Lung (tissue), 11 donors: ENCODE measurements at regions not wholly inside any gene's neighbourhood (a gene's known extent, or its start where the extent isn't known, plus 50 kb on each side); places are given as distances from the start of the nearest gene placed in this dataset.

Source experiments
- ATAC-seq: fragments of 200-7000 bp; cut with Tn5 transposase; one replicate; pipeline ENCODE4 v1.9.1; 2020; ENCODE audit warnings: moderate number of reproducible peaks; ENCODE audit not compliant: insufficient read depth, low FRiP score
- DNase-seq, 3 donors: peaks; one replicate each; pipeline ENCODE4 v3.0.0-alpha.2; 2013 to 2017
- H3K27ac ChIP-seq, 2 donors: one replicate each; pipeline ENCODE4 v1.5.1; 2013; ENCODE audit warnings: mild to moderate bottlenecking in 2 of 2, moderate library complexity in 2 of 2, control low read depth in 1 of 2, inconsistent platforms in 1 of 2, low read depth in 1 of 2, low read length in 1 of 2
- H3K27me3 ChIP-seq, 3 donors: one replicate each; pipeline ENCODE4 v1.5.1; 2013; ENCODE audit warnings: low read length in 2 of 3; ENCODE audit not compliant: control insufficient read depth in 3 of 3, insufficient read depth in 3 of 3
- H3K36me3 ChIP-seq, 4 donors: one replicate each; pipeline ENCODE4 v1.5.1; 2013; ENCODE audit warnings: low read length in 4 of 4, mild to moderate bottlenecking in 1 of 4, moderate library complexity in 1 of 4; ENCODE audit not compliant: control insufficient read depth in 4 of 4, insufficient read depth in 4 of 4
- H3K4me1 ChIP-seq, 5 donors: one replicate each; pipeline ENCODE4 v1.5.1; 2013; ENCODE audit warnings: low read length in 5 of 5, mild to moderate bottlenecking in 2 of 5, moderate library complexity in 1 of 5; ENCODE audit not compliant: control insufficient read depth in 5 of 5, insufficient read depth in 5 of 5
- H3K4me3 ChIP-seq: one replicate; pipeline ENCODE4 v1.5.1; 2013; ENCODE audit warnings: mild to moderate bottlenecking, control low read depth, moderate library complexity
- H3K9ac ChIP-seq, 2 donors: one replicate each; pipeline ENCODE4 v1.5.1; 2013; ENCODE audit warnings: low read length in 2 of 2, control low read depth in 1 of 2; ENCODE audit not compliant: insufficient read depth in 1 of 2
- H3K9me3 ChIP-seq, 4 donors: one replicate each; pipeline ENCODE4 v1.5.1; 2013; ENCODE audit warnings: low read length in 3 of 4, mild to moderate bottlenecking in 1 of 4, moderate library complexity in 1 of 4; ENCODE audit not compliant: control insufficient read depth in 4 of 4, insufficient read depth in 3 of 4
- CTCF ChIP-seq: IDR thresholded peaks from 2 replicates; pipeline ENCODE4 v1.5.1; 2012; ENCODE audit warnings: mild to moderate bottlenecking; ENCODE audit errors: control extremely low read depth, extremely low read depth
- WGBS, 2 donors: extraction: QIAGEN DNeasy Blood & Tissue Kit; methylation state at CpG; one replicate each; pipeline ENCODE4 v1.1.7; 2013; 5-methylcytosine and 5-hydroxymethylcytosine counted together
- donor health status: control.
- donor health status: control.
- donor health status: Bipolar disorder and iron deficiency.
- donor health status: healthy.
- donor health status: DM: yes; HTN: yes; CAD: no.

GRCh38 chr6:118751072-118751471 lies 99.7 kb upstream of the CEP85L start:
- no peak overlapping the region for H3K27ac ChIP-seq
- WGBS, 2 donors = 86 to 96% methylated on average over 3 of the region's 3 CpGs
- H3K9ac ChIP-seq = no peak overlapping the region
- no peaks in the 10 kb centered on the region for H3K9me3 ChIP-seq
- peaks cover 0 to 6% (median 5%) of the 10 kb centered on the region in 5 donors for H3K4me1 ChIP-seq
- H3K4me3 ChIP-seq = no peak overlapping the region
- no peak for TF ChIP-seq CTCF
- H3K27me3 ChIP-seq = no peaks in the 10 kb centered on the region
- ATAC-seq = no peak
- H3K36me3 ChIP-seq = no peaks in the 10 kb centered on the region
- DNase-seq = no peak

GRCh38 chr6:118750143-118750542 lies 98.8 kb upstream of the CEP85L start:
- DNase-seq = no peak
- Histone ChIP-seq H3K9ac (no peak overlapping the region), H3K36me3 (no peaks in the 10 kb centered on the region), H3K9me3 (no peaks in the 10 kb centered on the region), H3K27me3 (no peaks in the 10 kb centered on the region), H3K4me1 (peaks cover 0 to 6% (median 5%) of the 10 kb centered on the region in 5 donors), H3K27ac (no peak overlapping the region), H3K4me3 (no peak overlapping the region)
- no peak for TF ChIP-seq CTCF
- ATAC-seq = no peak
- WGBS, 2 donors = 88 to 91% methylated on average over 2 of the region's 2 CpGs

DNA sequence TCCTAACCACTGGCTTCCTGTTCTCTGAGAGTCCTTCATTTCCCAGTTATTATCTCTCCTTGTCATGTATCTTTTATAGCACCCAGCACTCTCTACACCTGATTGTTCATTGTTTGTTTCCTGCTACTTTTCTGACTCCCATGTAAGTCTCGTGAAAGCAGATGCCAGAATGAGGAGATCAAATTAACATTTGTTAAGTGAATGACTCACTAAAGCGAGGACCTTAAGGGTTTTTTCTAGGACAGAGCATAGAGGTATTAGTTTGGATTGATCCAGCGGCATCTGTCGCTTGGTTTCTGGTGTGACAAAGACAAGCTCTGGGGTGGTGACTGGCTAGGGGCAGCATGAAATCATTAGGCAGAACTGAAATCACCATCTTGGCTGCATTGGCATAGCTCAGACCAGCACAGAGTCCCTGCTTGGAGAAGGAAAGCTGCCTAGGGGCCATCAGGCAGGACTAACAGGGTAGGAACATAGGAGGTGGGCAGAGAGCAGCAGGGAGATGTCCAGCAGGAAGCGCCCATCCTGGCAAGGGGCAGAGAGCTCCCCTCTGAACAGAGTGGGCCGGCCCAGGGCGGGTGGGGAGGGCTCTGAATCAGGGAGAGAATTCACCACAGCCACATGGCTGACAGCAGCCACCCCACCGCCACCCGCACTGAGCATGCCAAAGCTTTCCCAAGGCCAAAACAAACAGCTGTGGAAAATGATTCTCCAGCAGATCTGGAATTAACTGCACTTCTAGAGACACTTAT lies 97.1 kb upstream of the CEP85L start:
- no peak overlapping the region for H3K4me3 ChIP-seq
- no peaks in the 10 kb centered on the region for H3K36me3 ChIP-seq
- 67 to 74% methylated on average over 9 of the region's 9 CpGs for WGBS, 2 donors
- H3K27ac ChIP-seq = peak overlapping the region in 1 of 2 donors; percentile 67
- H3K9ac ChIP-seq = no peak overlapping the region
- ATAC-seq (no peak), DNase-seq (peak; percentile 63 to 72 (median 71))
- H3K27me3 ChIP-seq = no peaks in the 10 kb centered on the region
- no peak for TF ChIP-seq CTCF
- H3K4me1 ChIP-seq = peaks cover 0 to 20% (median 5%) of the 10 kb centered on the region in 5 donors
- H3K9me3 ChIP-seq = no peaks in the 10 kb centered on the region

GRCh38 chr6:118746825-118747174 lies 95.4 kb upstream of the CEP85L start:
- H3K9ac ChIP-seq = no peak overlapping the region
- H3K4me3 ChIP-seq = no peak overlapping the region
- H3K27me3 ChIP-seq = no peaks in the 10 kb centered on the region
- no peak overlapping the region for H3K27ac ChIP-seq
- H3K9me3 ChIP-seq = no peaks in the 10 kb centered on the region
- peaks cover 0 to 22% (median 5%) of the 10 kb centered on the region in 5 donors for H3K4me1 ChIP-seq
- ATAC-seq (no peak), DNase-seq (no peak)
- TF ChIP-seq CTCF = no peak
- no peaks in the 10 kb centered on the region for H3K36me3 ChIP-seq
